Neural cell (in vitro differentiated cells): ENCODE measurements at regions not wholly inside any gene's neighbourhood (a gene's known extent, or its start where the extent isn't known, plus 50 kb on each side); places are given as distances from the start of the nearest gene placed in this dataset.
"Not testable (repeated sequence)": the region's sequence is repeated elsewhere in the genome, so short reads cannot be mapped to it uniquely, and the experiment has no call there.

Experiments
- RAD21 ChIP-seq: fragments of 450-650 bp; conservative IDR thresholded peaks from 2 replicates; pipeline ENCODE4 v1.6.1; 2014; ENCODE audit warnings: antibody characterized with exemption, mild to moderate bottlenecking, moderate library complexity
- TAF1 ChIP-seq: IDR thresholded peaks from 2 replicates; pipeline ENCODE4 v1.6.1; 2012; ENCODE audit warnings: low read depth
- TF ChIP-seq, protein P1 (sequence below): fragments of 450-650 bp; IDR thresholded peaks from 2 replicates; pipeline ENCODE4 v1.5.1; 2014; ENCODE audit warnings: antibody characterized with exemption, mild to moderate bottlenecking, moderate library complexity; ENCODE audit not compliant: poor library complexity, severe bottlenecking

DNA sequence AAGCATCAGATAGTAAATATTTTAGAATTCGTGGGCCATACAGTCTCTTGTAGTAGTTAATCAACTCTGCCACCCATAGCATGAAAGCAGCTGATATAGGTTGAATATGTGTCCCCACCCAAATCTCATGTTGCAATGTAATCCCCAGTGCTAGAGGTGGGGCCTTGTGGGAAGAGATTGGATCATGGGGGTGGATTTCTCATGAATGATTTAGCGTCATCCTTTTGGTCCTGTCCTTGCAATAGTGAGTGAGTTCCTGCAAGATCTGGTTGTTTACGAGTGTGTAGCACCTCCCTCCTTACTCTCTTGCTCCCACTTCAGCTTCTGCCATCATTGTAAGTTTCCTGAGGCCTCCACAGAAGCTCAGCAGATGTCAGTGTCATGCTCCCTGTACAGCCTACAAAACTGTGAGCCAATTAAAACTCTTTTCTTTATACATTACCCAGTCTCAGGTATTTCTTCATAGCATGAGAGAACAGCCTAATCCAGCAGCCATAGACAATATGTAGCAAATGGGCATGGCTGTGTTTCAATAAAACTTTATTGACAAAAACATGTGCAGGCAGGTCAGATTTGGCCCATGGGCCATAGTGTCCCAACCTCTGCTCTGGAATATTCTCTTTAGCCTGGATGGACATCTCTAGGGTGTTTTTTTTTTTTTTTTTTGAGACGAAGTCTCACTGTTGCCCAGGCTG is 97.9 kb upstream of the FAM90A1 start:
- TF ChIP-seq, protein P1, sequence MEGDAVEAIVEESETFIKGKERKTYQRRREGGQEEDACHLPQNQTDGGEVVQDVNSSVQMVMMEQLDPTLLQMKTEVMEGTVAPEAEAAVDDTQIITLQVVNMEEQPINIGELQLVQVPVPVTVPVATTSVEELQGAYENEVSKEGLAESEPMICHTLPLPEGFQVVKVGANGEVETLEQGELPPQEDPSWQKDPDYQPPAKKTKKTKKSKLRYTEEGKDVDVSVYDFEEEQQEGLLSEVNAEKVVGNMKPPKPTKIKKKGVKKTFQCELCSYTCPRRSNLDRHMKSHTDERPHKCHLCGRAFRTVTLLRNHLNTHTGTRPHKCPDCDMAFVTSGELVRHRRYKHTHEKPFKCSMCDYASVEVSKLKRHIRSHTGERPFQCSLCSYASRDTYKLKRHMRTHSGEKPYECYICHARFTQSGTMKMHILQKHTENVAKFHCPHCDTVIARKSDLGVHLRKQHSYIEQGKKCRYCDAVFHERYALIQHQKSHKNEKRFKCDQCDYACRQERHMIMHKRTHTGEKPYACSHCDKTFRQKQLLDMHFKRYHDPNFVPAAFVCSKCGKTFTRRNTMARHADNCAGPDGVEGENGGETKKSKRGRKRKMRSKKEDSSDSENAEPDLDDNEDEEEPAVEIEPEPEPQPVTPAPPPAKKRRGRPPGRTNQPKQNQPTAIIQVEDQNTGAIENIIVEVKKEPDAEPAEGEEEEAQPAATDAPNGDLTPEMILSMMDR: not testable (repeated sequence)
- TF ChIP-seq TAF1, RAD21: not testable (repeated sequence)
